Neuronal stem cell (in vitro differentiated cells): ENCODE measurements at regions not wholly inside any gene's neighbourhood (a gene's known extent, or its start where the extent isn't known, plus 50 kb on each side); places are given as distances from the start of the nearest gene placed in this dataset.

ENCODE experiments used
- DNase-seq: peaks from one replicate; pipeline ENCODE4 v3.0.0-alpha.2; 2013; ENCODE audit warnings: low spot score
- H2AFZ ChIP-seq: one replicate; pipeline ENCODE4 v1.6.1; 2013; ENCODE audit warnings: mild to moderate bottlenecking, low read length, inconsistent platforms
- H2AK5ac ChIP-seq: 2 replicates; pipeline ENCODE4 v1.6.1; 2013; ENCODE audit warnings: low read depth, mild to moderate bottlenecking, inconsistent platforms, low read length, moderate library complexity, mixed read lengths
- H2BK120ac ChIP-seq: 2 replicates; pipeline ENCODE4 v1.6.1; 2013; ENCODE audit warnings: low read depth, mild to moderate bottlenecking, inconsistent platforms, low read length, moderate library complexity, mixed read lengths
- H2BK12ac ChIP-seq: one replicate; pipeline ENCODE4 v1.6.1; 2013; ENCODE audit warnings: low read length, inconsistent platforms
- H2BK15ac ChIP-seq: 2 replicates; pipeline ENCODE4 v1.6.1; 2013; ENCODE audit warnings: mild to moderate bottlenecking, low read length, inconsistent platforms, mixed read lengths
- H2BK5ac ChIP-seq: one replicate; pipeline ENCODE4 v1.6.1; 2013; ENCODE audit warnings: inconsistent platforms, mild to moderate bottlenecking, low read length, moderate library complexity
- H3K14ac ChIP-seq: one replicate; pipeline ENCODE4 v1.6.1; 2013; ENCODE audit warnings: low read length, inconsistent platforms
- H3K18ac ChIP-seq: 2 replicates; pipeline ENCODE4 v1.6.1; 2013; ENCODE audit warnings: low read length, inconsistent platforms
- H3K23ac ChIP-seq: 2 replicates; pipeline ENCODE4 v1.6.1; 2013; ENCODE audit warnings: low read depth, mild to moderate bottlenecking, mixed read lengths, low read length, inconsistent platforms; ENCODE audit not compliant: poor library complexity
- H3K27ac ChIP-seq: replicated peaks from 3 replicates; pipeline ENCODE4 v1.5.1; 2013; ENCODE audit warnings: low read length, inconsistent platforms
- H3K27me3 ChIP-seq, 3 experiments: 2 replicates each; pipeline ENCODE4 v1.6.1; 2013; ENCODE audit warnings: low read length in 3 of 3, mild to moderate bottlenecking in 2 of 3, inconsistent platforms in 1 of 3, low read depth in 1 of 3, mixed read lengths in 1 of 3, moderate library complexity in 1 of 3; ENCODE audit not compliant: control insufficient read depth in 3 of 3, insufficient read depth in 3 of 3
- H3K36me3 ChIP-seq, 2 donors: replicated peaks in 1 of 2; 2 replicates each; pipeline ENCODE4 v1.6.1; 2013; ENCODE audit warnings: low read length in 2 of 2; ENCODE audit not compliant: control insufficient read depth in 2 of 2, insufficient read depth in 2 of 2
- H3K4ac ChIP-seq: 2 replicates; pipeline ENCODE4 v1.6.1; 2013; ENCODE audit warnings: inconsistent platforms, mild to moderate bottlenecking, low read length, moderate library complexity
- H3K4me1 ChIP-seq, 2 donors: 1 replicate in 1 of 2; 2 replicates in 1 of 2; pipeline ENCODE4 v1.6.1; 2013; ENCODE audit warnings: low read length in 2 of 2, low read depth in 1 of 2; ENCODE audit not compliant: control insufficient read depth in 2 of 2, insufficient read depth in 1 of 2
- H3K4me2 ChIP-seq: one replicate; pipeline ENCODE4 v1.6.1; 2013; ENCODE audit warnings: mild to moderate bottlenecking, low read length, inconsistent platforms; ENCODE audit not compliant: insufficient read depth, poor library complexity, severe bottlenecking
- H3K4me3 ChIP-seq, 2 donors: 2 replicates each; pipeline ENCODE4 v1.5.1; 2013; ENCODE audit warnings: low read length in 2 of 2, mild to moderate bottlenecking in 2 of 2, inconsistent platforms in 1 of 2, moderate library complexity in 1 of 2
- H3K79me1 ChIP-seq: one replicate; pipeline ENCODE4 v1.6.1; 2013; ENCODE audit warnings: low read depth, mild to moderate bottlenecking, inconsistent platforms, low read length, moderate library complexity
- H3K9ac ChIP-seq: one replicate; pipeline ENCODE4 v1.6.1; 2013; ENCODE audit warnings: mild to moderate bottlenecking, low read depth, low read length, inconsistent platforms; ENCODE audit not compliant: poor library complexity
- H3K9me3 ChIP-seq, 2 donors: replicated peaks in 1 of 2; 2 replicates each; pipeline versions ENCODE3 to v1.6.1; 2013; ENCODE audit warnings: low read length in 2 of 2, mild to moderate bottlenecking in 2 of 2, inconsistent platforms in 1 of 2, low read depth in 1 of 2, mixed read lengths in 1 of 2, moderate library complexity in 1 of 2; ENCODE audit not compliant: control insufficient read depth in 2 of 2, insufficient read depth in 1 of 2
- H4K8ac ChIP-seq: one replicate; pipeline ENCODE4 v1.6.1; 2013; ENCODE audit warnings: low read depth, mild to moderate bottlenecking, inconsistent platforms, low read length, moderate library complexity
- H4K91ac ChIP-seq: one replicate; pipeline ENCODE4 v1.6.1; 2013; ENCODE audit warnings: low read length, low read depth, mild to moderate bottlenecking, inconsistent platforms; ENCODE audit not compliant: poor library complexity
- WGBS, 2 donors: extraction: QIAGEN DNeasy Blood & Tissue Kit; methylation state at CpG; one replicate each; pipeline ENCODE4 v1.1.7; 2013; ENCODE audit warnings: missing lambda C conversion rate in 2 of 2, mixed read lengths in 1 of 2; ENCODE audit not compliant: insufficient read length in 2 of 2, insufficient replicate concordance in 1 of 2; ENCODE audit errors: extremely low coverage in 2 of 2; 5-methylcytosine and 5-hydroxymethylcytosine counted together

DNA sequence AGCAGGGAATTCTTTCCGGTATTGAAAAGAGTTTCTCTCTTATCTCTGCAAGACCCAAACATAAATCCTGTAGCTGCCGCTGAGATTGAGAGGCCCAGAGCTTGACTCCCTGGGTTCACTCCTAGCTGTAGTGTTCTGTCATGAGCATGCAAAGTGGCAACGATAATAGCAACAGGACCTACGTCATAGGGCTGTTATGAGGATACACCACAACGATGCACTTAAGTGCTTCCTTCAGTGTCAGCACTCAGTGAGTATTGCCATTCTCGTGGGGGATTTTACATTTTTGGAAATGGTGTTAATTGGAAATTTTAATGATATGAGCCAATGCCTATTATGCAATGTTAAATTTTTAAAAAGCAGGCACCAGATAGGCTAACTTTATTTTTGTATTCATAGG lies 199.8 kb downstream of the CYLD start:
- DNase-seq: no peak
- peaks cover 0 to 2% of the 10 kb centered on the region in 2 donors for H3K4me1 ChIP-seq
- WGBS, 2 donors: no CpG with 5 or more reads among the region's 6 CpGs
- H3K23ac ChIP-seq: no peak overlapping the region
- peaks cover 0 to 6% (median 0%) of the 10 kb centered on the region in 3 experiments for H3K27me3 ChIP-seq
- no peak overlapping the region for H2BK120ac ChIP-seq
- H2BK12ac ChIP-seq: no peak overlapping the region
- H4K8ac ChIP-seq: no peak overlapping the region
- no peak overlapping the region for H2AK5ac ChIP-seq
- no peak overlapping the region for H2BK5ac ChIP-seq
- H3K36me3 ChIP-seq: no peaks in the 10 kb centered on the region
- H3K18ac ChIP-seq: no peak overlapping the region
- no peak overlapping the region for H3K14ac ChIP-seq
- no peaks in the 10 kb centered on the region for H3K79me1 ChIP-seq
- no peak overlapping the region for H3K27ac ChIP-seq
- no peak overlapping the region for H4K91ac ChIP-seq
- H3K4me3 ChIP-seq: no peak overlapping the region
- no peak overlapping the region for H3K4me2 ChIP-seq
- no peak overlapping the region for H3K9ac ChIP-seq
- no peak overlapping the region for H3K4ac ChIP-seq
- no peak overlapping the region for H2BK15ac ChIP-seq
- no peak overlapping the region for H2AFZ ChIP-seq
- no peaks in the 10 kb centered on the region for H3K9me3 ChIP-seq

- H3K18ac ChIP-seq: peak overlapping the region; percentile 31
- H3K36me3 ChIP-seq: no peaks in the 10 kb centered on the region
These were observed 198.5 kb downstream of the CYLD start for GRCh38 chr16:50940275-50940854.

GRCh38 chr16:50939356-50939755 lies 197.5 kb downstream of the CYLD start:
- Histone ChIP-seq H3K4me2 (no peak overlapping the region), H3K4ac (no peak overlapping the region), H3K27me3 (peaks cover 0 to 5% (median 0%) of the 10 kb centered on the region in 3 experiments), H2BK120ac (no peak overlapping the region), H3K79me1 (no peaks in the 10 kb centered on the region), H2BK15ac (no peak overlapping the region), H3K4me1 (peaks cover 0 to 2% of the 10 kb centered on the region in 2 donors), H3K9me3 (no peaks in the 10 kb centered on the region), H3K23ac (no peak overlapping the region), H2BK12ac (no peak overlapping the region), H3K9ac (no peak overlapping the region), H3K18ac (no peak overlapping the region), H4K91ac (no peak overlapping the region), H4K8ac (no peak overlapping the region), H2AK5ac (no peak overlapping the region), H2AFZ (no peak overlapping the region), H3K4me3 (no peak overlapping the region), H2BK5ac (no peak overlapping the region), H3K27ac (no peak overlapping the region), H3K36me3 (no peaks in the 10 kb centered on the region), H3K14ac (no peak overlapping the region)
- DNase-seq: no peak
- WGBS, 2 donors: no CpG with 5 or more reads among the region's 2 CpGs

More at GRCh38 chr16:50940275-50940854, 198.5 kb downstream of the CYLD start:
- Histone ChIP-seq H2BK15ac (no peak overlapping the region), H3K4me1 (peaks cover 0 to 2% of the 10 kb centered on the region in 2 donors), H3K79me1 (no peaks in the 10 kb centered on the region), H3K9ac (no peak overlapping the region), H2BK5ac (peak overlapping the region; percentile 40), H3K23ac (no peak overlapping the region), H3K4me2 (no peak overlapping the region), H2AFZ (no peak overlapping the region), H3K27ac (no peak overlapping the region), H2BK12ac (no peak overlapping the region), H2BK120ac (no peak overlapping the region), H2AK5ac (no peak overlapping the region), H4K91ac (no peak overlapping the region), H3K4me3 (no peak overlapping the region), H3K9me3 (no peaks in the 10 kb centered on the region), H3K14ac (no peak overlapping the region), H3K4ac (no peak overlapping the region), H3K27me3 (peaks cover 0 to 6% (median 0%) of the 10 kb centered on the region in 3 experiments), H4K8ac (no peak overlapping the region)
- DNase-seq: no peak
- no CpG with 5 or more reads among the region's 7 CpGs for WGBS, 2 donors

DNA sequence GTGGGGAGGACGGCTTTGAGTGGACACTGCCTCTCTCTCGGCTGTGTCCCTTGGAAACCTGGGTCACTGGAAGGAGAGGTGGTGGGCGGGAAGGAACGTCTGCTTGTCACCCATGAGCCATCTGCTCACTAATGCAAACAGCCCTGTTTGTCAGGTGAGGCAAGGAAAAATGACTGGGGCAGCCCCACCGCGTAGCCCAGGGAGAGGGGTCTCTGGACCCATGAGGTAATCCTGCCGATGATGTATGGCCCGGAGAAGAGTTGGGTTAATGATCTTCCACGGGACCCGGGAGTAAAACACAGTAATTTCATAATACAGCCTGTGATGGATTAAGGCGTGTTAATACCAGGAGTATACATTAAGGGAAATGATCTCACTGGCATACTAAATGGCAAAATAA lies 197.0 kb downstream of the CYLD start:
- no peak overlapping the region for H3K27ac ChIP-seq
- H3K9me3 ChIP-seq: no peaks in the 10 kb centered on the region
- no peak overlapping the region for H4K8ac ChIP-seq
- no peak overlapping the region for H3K9ac ChIP-seq
- H2BK5ac ChIP-seq: no peak overlapping the region
- no peak overlapping the region for H3K14ac ChIP-seq
- no peak overlapping the region for H4K91ac ChIP-seq
- no peaks in the 10 kb centered on the region for H3K36me3 ChIP-seq
- peaks cover 0 to 2% of the 10 kb centered on the region in 2 donors for H3K4me1 ChIP-seq
- peaks cover 0 to under 1% (median 0%) of the 10 kb centered on the region in 3 experiments for H3K27me3 ChIP-seq
- H3K4ac ChIP-seq: no peak overlapping the region
- H3K18ac ChIP-seq: no peak overlapping the region
- no peak overlapping the region for H3K4me3 ChIP-seq
- H2AK5ac ChIP-seq: no peak overlapping the region
- H3K23ac ChIP-seq: no peak overlapping the region
- no peak for DNase-seq
- H2BK15ac ChIP-seq: no peak overlapping the region
- WGBS, 2 donors: no CpG with 5 or more reads among the region's 11 CpGs
- H3K4me2 ChIP-seq: no peak overlapping the region
- no peaks in the 10 kb centered on the region for H3K79me1 ChIP-seq
- H2AFZ ChIP-seq: no peak overlapping the region
- no peak overlapping the region for H2BK120ac ChIP-seq
- no peak overlapping the region for H2BK12ac ChIP-seq
